ENCODE measurements at regions not wholly inside any gene's neighbourhood (a gene's known extent, or its start where the extent isn't known, plus 50 kb on each side); places are given as distances from the start of the nearest gene placed in this dataset.

DNA sequence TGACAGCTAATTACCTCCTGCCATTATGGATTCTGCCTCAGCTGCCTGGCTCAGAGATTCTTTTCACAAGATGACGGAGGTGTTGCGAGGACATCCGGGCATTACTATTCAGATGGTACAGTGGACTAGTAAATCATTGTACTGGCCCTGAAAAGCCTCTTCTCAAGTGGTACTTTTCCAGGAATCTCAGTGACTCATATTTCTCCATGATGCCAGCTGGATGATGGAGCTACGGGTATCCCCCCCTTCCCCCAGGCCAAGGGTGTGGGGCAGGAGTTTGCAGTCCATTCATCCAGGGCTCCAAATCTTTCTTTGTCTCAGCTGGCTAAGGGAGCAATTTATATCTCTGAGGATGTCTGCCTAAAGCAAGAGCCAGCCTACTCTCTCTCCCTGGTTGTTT is 107.7 kb upstream of the GPR139 start:
- TF ChIP-seq, protein P1, sequence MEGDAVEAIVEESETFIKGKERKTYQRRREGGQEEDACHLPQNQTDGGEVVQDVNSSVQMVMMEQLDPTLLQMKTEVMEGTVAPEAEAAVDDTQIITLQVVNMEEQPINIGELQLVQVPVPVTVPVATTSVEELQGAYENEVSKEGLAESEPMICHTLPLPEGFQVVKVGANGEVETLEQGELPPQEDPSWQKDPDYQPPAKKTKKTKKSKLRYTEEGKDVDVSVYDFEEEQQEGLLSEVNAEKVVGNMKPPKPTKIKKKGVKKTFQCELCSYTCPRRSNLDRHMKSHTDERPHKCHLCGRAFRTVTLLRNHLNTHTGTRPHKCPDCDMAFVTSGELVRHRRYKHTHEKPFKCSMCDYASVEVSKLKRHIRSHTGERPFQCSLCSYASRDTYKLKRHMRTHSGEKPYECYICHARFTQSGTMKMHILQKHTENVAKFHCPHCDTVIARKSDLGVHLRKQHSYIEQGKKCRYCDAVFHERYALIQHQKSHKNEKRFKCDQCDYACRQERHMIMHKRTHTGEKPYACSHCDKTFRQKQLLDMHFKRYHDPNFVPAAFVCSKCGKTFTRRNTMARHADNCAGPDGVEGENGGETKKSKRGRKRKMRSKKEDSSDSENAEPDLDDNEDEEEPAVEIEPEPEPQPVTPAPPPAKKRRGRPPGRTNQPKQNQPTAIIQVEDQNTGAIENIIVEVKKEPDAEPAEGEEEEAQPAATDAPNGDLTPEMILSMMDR (conservative IDR thresholded peaks at IDR 0.05 in 1 of 2, IDR thresholded peaks at IDR 0.05 in 1 of 2; ENCODE audit: extremely low read depth in 1 of 2, insufficient read depth in 1 of 2, low read depth in 1 of 2, low read length in 2 of 2) = no peak
- TF ChIP-seq EZH2 (IDR thresholded peaks at IDR 0.05; ENCODE audit: borderline replicate concordance, low read length) = no peak
